ENCODE measurements at regions not wholly inside any gene's neighbourhood (a gene's known extent, or its start where the extent isn't known, plus 50 kb on each side); places are given as distances from the start of the nearest gene placed in this dataset.

GRCh38 chr9:86794391-86795046 lies 152.8 kb downstream of the GAS1 start:
- Mint-ChIP-seq H3K9me3 (no peaks in the 10 kb centered on the region), H3K36me3 (no peaks in the 10 kb centered on the region), H3K4me1 (no peaks in the 10 kb centered on the region), H3K27me3 (peaks cover 21% of the 10 kb centered on the region), H3K27ac (no peak overlapping the region), H3K4me3 (no peak overlapping the region)
- DNase-seq: no peak

GRCh38 chr9:86792136-86792535 lies 155.2 kb downstream of the GAS1 start:
- Mint-ChIP-seq H3K27ac (no peak overlapping the region), H3K4me3 (no peak overlapping the region), H3K36me3 (no peaks in the 10 kb centered on the region), H3K4me1 (no peaks in the 10 kb centered on the region), H3K9me3 (no peaks in the 10 kb centered on the region), H3K27me3 (peaks cover 20% of the 10 kb centered on the region)
- no peak for DNase-seq

GRCh38 chr9:86790805-86791204 lies 156.5 kb downstream of the GAS1 start:
- peaks cover 20% of the 10 kb centered on the region for H3K27me3 Mint-ChIP-seq
- H3K4me1 Mint-ChIP-seq: no peaks in the 10 kb centered on the region
- H3K4me3 Mint-ChIP-seq: no peak overlapping the region
- no peaks in the 10 kb centered on the region for H3K9me3 Mint-ChIP-seq
- no peaks in the 10 kb centered on the region for H3K36me3 Mint-ChIP-seq
- no peak for DNase-seq
- H3K27ac Mint-ChIP-seq: no peak overlapping the region

- Mint-ChIP-seq H3K36me3 (no peaks in the 10 kb centered on the region), H3K4me3 (no peak overlapping the region), H3K9me3 (no peaks in the 10 kb centered on the region), H3K27me3 (peaks cover 3% of the 10 kb centered on the region), H3K4me1 (no peaks in the 10 kb centered on the region), H3K27ac (no peak overlapping the region)
- no peak for DNase-seq
Observed at GRCh38 chr9:86788456-86788855, 158.8 kb downstream of the GAS1 start.

GRCh38 chr9:86783884-86784283 lies 163.4 kb downstream of the GAS1 start:
- Mint-ChIP-seq H3K4me1 (no peaks in the 10 kb centered on the region), H3K4me3 (no peak overlapping the region), H3K27me3 (no peaks in the 10 kb centered on the region), H3K9me3 (no peaks in the 10 kb centered on the region), H3K27ac (no peak overlapping the region), H3K36me3 (no peaks in the 10 kb centered on the region)
- DNase-seq: no peak

- DNase-seq: no peak
- Mint-ChIP-seq H3K27ac (no peak overlapping the region), H3K4me1 (no peaks in the 10 kb centered on the region), H3K4me3 (no peak overlapping the region), H3K27me3 (no peaks in the 10 kb centered on the region), H3K9me3 (no peaks in the 10 kb centered on the region), H3K36me3 (no peaks in the 10 kb centered on the region)
Observed at GRCh38 chr9:86782831-86783230, 164.5 kb downstream of the GAS1 start.

GRCh38 chr9:86778761-86779160 lies 168.5 kb downstream of the GAS1 start:
- H3K4me1 Mint-ChIP-seq: no peaks in the 10 kb centered on the region
- DNase-seq: no peak
- H3K36me3 Mint-ChIP-seq: no peaks in the 10 kb centered on the region
- H3K27me3 Mint-ChIP-seq: no peaks in the 10 kb centered on the region
- H3K27ac Mint-ChIP-seq: no peak overlapping the region
- H3K9me3 Mint-ChIP-seq: no peaks in the 10 kb centered on the region
- no peak overlapping the region for H3K4me3 Mint-ChIP-seq

GRCh38 chr9:86775718-86776117 lies 171.6 kb downstream of the GAS1 start:
- H3K27ac Mint-ChIP-seq: no peak overlapping the region
- H3K27me3 Mint-ChIP-seq: no peaks in the 10 kb centered on the region
- no peaks in the 10 kb centered on the region for H3K36me3 Mint-ChIP-seq
- no peaks in the 10 kb centered on the region for H3K4me1 Mint-ChIP-seq
- no peaks in the 10 kb centered on the region for H3K9me3 Mint-ChIP-seq
- DNase-seq: no peak
- H3K4me3 Mint-ChIP-seq: no peak overlapping the region

- no peaks in the 10 kb centered on the region for H3K36me3 Mint-ChIP-seq
Observed at GRCh38 chr9:86774116-86774515, 173.2 kb downstream of the GAS1 start.

GRCh38 chr9:86773422-86773945 lies 173.8 kb downstream of the GAS1 start:
- H3K4me1 Mint-ChIP-seq: no peaks in the 10 kb centered on the region
- H3K9me3 Mint-ChIP-seq: no peaks in the 10 kb centered on the region
- peaks cover 7% of the 10 kb centered on the region for H3K27me3 Mint-ChIP-seq
- no peak overlapping the region for H3K27ac Mint-ChIP-seq
- no peak for DNase-seq
- H3K4me3 Mint-ChIP-seq: no peak overlapping the region
- no peaks in the 10 kb centered on the region for H3K36me3 Mint-ChIP-seq

More at GRCh38 chr9:86774116-86774515, 173.2 kb downstream of the GAS1 start:
- H3K9me3 Mint-ChIP-seq: no peaks in the 10 kb centered on the region
- no peak overlapping the region for H3K4me3 Mint-ChIP-seq
- peaks cover 3% of the 10 kb centered on the region for H3K27me3 Mint-ChIP-seq
- H3K4me1 Mint-ChIP-seq: no peaks in the 10 kb centered on the region
- no peak overlapping the region for H3K27ac Mint-ChIP-seq
- DNase-seq: no peak

GRCh38 chr9:86772635-86772993 lies 174.7 kb downstream of the GAS1 start:
- H3K27me3 Mint-ChIP-seq: peaks cover 7% of the 10 kb centered on the region
- no peaks in the 10 kb centered on the region for H3K4me1 Mint-ChIP-seq
- H3K9me3 Mint-ChIP-seq: no peaks in the 10 kb centered on the region
- no peak for DNase-seq
- no peaks in the 10 kb centered on the region for H3K36me3 Mint-ChIP-seq
- H3K27ac Mint-ChIP-seq: no peak overlapping the region
- no peak overlapping the region for H3K4me3 Mint-ChIP-seq

GRCh38 chr9:86771941-86772634 lies 175.2 kb downstream of the GAS1 start:
- H3K27me3 Mint-ChIP-seq: peaks cover 7% of the 10 kb centered on the region
- no peak for DNase-seq
- no peak overlapping the region for H3K27ac Mint-ChIP-seq
- no peaks in the 10 kb centered on the region for H3K4me1 Mint-ChIP-seq
- H3K9me3 Mint-ChIP-seq: no peaks in the 10 kb centered on the region
- no peaks in the 10 kb centered on the region for H3K36me3 Mint-ChIP-seq
- H3K4me3 Mint-ChIP-seq: no peak overlapping the region

GRCh38 chr9:86771420-86771819 lies 175.9 kb downstream of the GAS1 start:
- Mint-ChIP-seq H3K4me3 (no peak overlapping the region), H3K4me1 (no peaks in the 10 kb centered on the region), H3K36me3 (no peaks in the 10 kb centered on the region), H3K27me3 (peaks cover 7% of the 10 kb centered on the region), H3K9me3 (no peaks in the 10 kb centered on the region), H3K27ac (no peak overlapping the region)
- no peak for DNase-seq

- no peak overlapping the region for H3K4me3 Mint-ChIP-seq
- H3K27ac Mint-ChIP-seq: no peak overlapping the region
- DNase-seq: no peak
- H3K9me3 Mint-ChIP-seq: no peaks in the 10 kb centered on the region
- H3K36me3 Mint-ChIP-seq: no peaks in the 10 kb centered on the region
- no peaks in the 10 kb centered on the region for H3K4me1 Mint-ChIP-seq
- H3K27me3 Mint-ChIP-seq: peaks cover 7% of the 10 kb centered on the region
Observed at GRCh38 chr9:86768709-86769108, 178.6 kb downstream of the GAS1 start.

- no peak for DNase-seq
- H3K4me1 Mint-ChIP-seq: no peaks in the 10 kb centered on the region
- no peaks in the 10 kb centered on the region for H3K36me3 Mint-ChIP-seq
- H3K27me3 Mint-ChIP-seq: peaks cover 7% of the 10 kb centered on the region
- H3K4me3 Mint-ChIP-seq: no peak overlapping the region
- no peaks in the 10 kb centered on the region for H3K9me3 Mint-ChIP-seq
- no peak overlapping the region for H3K27ac Mint-ChIP-seq
Observed at GRCh38 chr9:86768020-86768419, 179.3 kb downstream of the GAS1 start.

- H3K4me3 Mint-ChIP-seq: no peak overlapping the region
- H3K4me1 Mint-ChIP-seq: no peaks in the 10 kb centered on the region
- no peaks in the 10 kb centered on the region for H3K36me3 Mint-ChIP-seq
- no peaks in the 10 kb centered on the region for H3K9me3 Mint-ChIP-seq
- peaks cover 7% of the 10 kb centered on the region for H3K27me3 Mint-ChIP-seq
- no peak for DNase-seq
- no peak overlapping the region for H3K27ac Mint-ChIP-seq
Observed at GRCh38 chr9:86767373-86767772, 179.9 kb downstream of the GAS1 start.

All from activated naive CD8-positive, alpha-beta T cell treated with anti-CD3 and anti-CD28 coated beads for 36 hours (primary cell).